H1 (cell line): ENCODE measurements at regions not wholly inside any gene's neighbourhood (a gene's known extent, or its start where the extent isn't known, plus 50 kb on each side); places are given as distances from the start of the nearest gene placed in this dataset.

ENCODE experiments used
- CTCF ChIA-PET: fragments of 300-600 bp; sonication (Branson Sonifier 250); formaldehyde crosslinking; loops from one replicate; lab custom pipeline; 2021; ENCODE audit not compliant: partially characterized antibody; lab: Charles Lee
- POLR2A ChIA-PET: fragments of 300-600 bp; sonication (Branson Sonifier 250); formaldehyde crosslinking; loops from one replicate; lab custom pipeline; 2021; ENCODE audit warnings: inconsistent platforms; ENCODE audit not compliant: partially characterized antibody; lab: Charles Lee
- DNase-seq, 2 experiments: peaks; one replicate each; pipeline versions ENCODE4 v3.0.0 to v3.0.0-alpha.2; 2010 to 2022; ENCODE audit warnings: low spot score in 2 of 2, low read depth in 1 of 2, mixed read lengths in 1 of 2
- FAIRE-seq: peaks from 2 replicates; lab custom pipeline; 2011; peaks lifted over from hg19 to GRCh38; lab: Jason Lieb, UNC
- H2AFZ ChIP-seq: 2 replicates; pipeline ENCODE4 v1.8.1; 2012; ENCODE audit warnings: low read length, inconsistent platforms
- H2AK5ac ChIP-seq: 2 replicates; pipeline ENCODE4 v1.6.1; 2013; ENCODE audit warnings: low read depth, low read length
- H2BK120ac ChIP-seq: replicated peaks from 2 replicates; pipeline ENCODE3; 2013; ENCODE audit warnings: low read depth, low read length, inconsistent platforms
- H2BK12ac ChIP-seq: 2 replicates; pipeline ENCODE4 v1.6.1; 2013; ENCODE audit warnings: low read depth, low read length
- H2BK15ac ChIP-seq: 2 replicates; pipeline ENCODE4 v1.6.1; 2013; ENCODE audit warnings: low read length
- H2BK20ac ChIP-seq: 2 replicates; pipeline ENCODE4 v1.6.1; 2013; ENCODE audit warnings: low read length
- H2BK5ac ChIP-seq: 2 replicates; pipeline ENCODE4 v1.6.1; 2013; ENCODE audit warnings: low read depth, low read length
- H3K14ac ChIP-seq: 2 replicates; pipeline ENCODE4 v1.6.1; 2013; ENCODE audit warnings: inconsistent platforms; ENCODE audit not compliant: insufficient read length
- H3K18ac ChIP-seq: 2 replicates; pipeline ENCODE4 v1.6.1; 2013; ENCODE audit warnings: low read length; ENCODE audit errors: extremely low read depth
- H3K23ac ChIP-seq: 2 replicates; pipeline ENCODE4 v1.6.1; 2013; ENCODE audit warnings: inconsistent platforms; ENCODE audit not compliant: insufficient read length
- H3K23me2 ChIP-seq: 2 replicates; pipeline ENCODE4 v1.6.1; 2013; ENCODE audit warnings: low read depth, low read length
- H3K27ac ChIP-seq: 2 replicates; pipeline ENCODE4 v1.6.1; 2011; ENCODE audit warnings: low read depth, low read length, inconsistent platforms
- H3K27me3 ChIP-seq, 4 experiments: replicated peaks in 1 of 4; 1 replicate in 1 of 4; 2 replicates in 3 of 4; pipeline versions ENCODE4 v1.6.1 to v1.8.1; 2011 to 2013; ENCODE audit warnings: low read length in 3 of 4, mild to moderate bottlenecking in 3 of 4, inconsistent platforms in 2 of 4, mixed read lengths in 2 of 4, moderate library complexity in 1 of 4; ENCODE audit not compliant: control insufficient read depth in 3 of 4, insufficient read depth in 3 of 4; ENCODE audit errors: extremely low read depth in 1 of 4
- H3K36me3 ChIP-seq, 4 experiments: 2 replicates each; pipeline versions ENCODE4 v1.6.1 to v1.8.1; 2011 to 2013; ENCODE audit warnings: mild to moderate bottlenecking in 4 of 4, low read length in 3 of 4, moderate library complexity in 2 of 4, control low read depth in 1 of 4, inconsistent platforms in 1 of 4; ENCODE audit not compliant: insufficient read depth in 4 of 4, control insufficient read depth in 2 of 4
- H3K4ac ChIP-seq: replicated peaks from 2 replicates; pipeline ENCODE3; 2013; ENCODE audit warnings: low read length, low read depth, mixed read lengths, inconsistent platforms; ENCODE audit not compliant: insufficient read length
- H3K4me1 ChIP-seq, 4 experiments: replicated peaks in 1 of 4; 1 replicate in 1 of 4; 2 replicates in 3 of 4; pipeline versions ENCODE4 v1.6.1 to v1.8.1; 2011 to 2013; ENCODE audit warnings: low read length in 3 of 4, inconsistent platforms in 2 of 4, mixed read lengths in 1 of 4; ENCODE audit not compliant: insufficient read depth in 4 of 4, control insufficient read depth in 3 of 4
- H3K4me2 ChIP-seq, 2 experiments: 2 replicates each; pipeline versions ENCODE4 v1.6.1 to v1.8.1; 2011 to 2013; ENCODE audit warnings: low read depth in 2 of 2, low read length in 2 of 2, control low read depth in 1 of 2, inconsistent platforms in 1 of 2, mild to moderate bottlenecking in 1 of 2; ENCODE audit not compliant: insufficient read depth in 1 of 2
- H3K4me3 ChIP-seq, 4 experiments: fragments of 200-600, 300-600 bp in 1 of 4; sonication (generic), shearing (Covaris generic), sonication (Bioruptor Twin) in 1 of 4; 2 replicates each; pipeline versions ENCODE4 v1.5.1 to v1.8.1; 2011 to 2016; ENCODE audit warnings: low read length in 4 of 4, low read depth in 3 of 4, control low read depth in 2 of 4, inconsistent platforms in 2 of 4, mild to moderate bottlenecking in 2 of 4, mixed read lengths in 1 of 4, moderate library complexity in 1 of 4; ENCODE audit not compliant: insufficient read depth in 2 of 4; ENCODE audit errors: extremely low read depth in 1 of 4
- H3K56ac ChIP-seq: replicated peaks from 2 replicates; pipeline ENCODE3; 2013; ENCODE audit warnings: low read depth, mild to moderate bottlenecking, mixed read lengths, low read length, inconsistent platforms; ENCODE audit not compliant: insufficient read length
- H3K79me1 ChIP-seq: 2 replicates; pipeline ENCODE4 v1.6.1; 2013; ENCODE audit warnings: low read depth, low read length, control low read depth
- H3K79me2 ChIP-seq, 2 experiments: 2 replicates each; pipeline versions ENCODE4 v1.6.1 to v1.8.1; 2012 to 2013; ENCODE audit warnings: low read length in 2 of 2, mild to moderate bottlenecking in 2 of 2, inconsistent platforms in 1 of 2; ENCODE audit not compliant: insufficient read depth in 2 of 2, control insufficient read depth in 1 of 2
- H3K9ac ChIP-seq, 4 experiments: replicated peaks in 1 of 4; 1 replicate in 1 of 4; 2 replicates in 3 of 4; pipeline versions ENCODE4 v1.6.1 to v1.8.1; 2011 to 2013; ENCODE audit warnings: low read depth in 3 of 4, low read length in 3 of 4, control low read depth in 2 of 4, mild to moderate bottlenecking in 2 of 4, moderate library complexity in 2 of 4, inconsistent platforms in 1 of 4; ENCODE audit errors: extremely low read depth in 1 of 4
- H3K9me3 ChIP-seq, 2 experiments: 2 replicates each; pipeline versions ENCODE4 v1.6.1 to v1.8.1; 2012 to 2013; ENCODE audit warnings: mild to moderate bottlenecking in 2 of 2, moderate library complexity in 2 of 2, control low read depth in 1 of 2, inconsistent platforms in 1 of 2, low read depth in 1 of 2, low read length in 1 of 2, mixed read lengths in 1 of 2; ENCODE audit not compliant: insufficient read depth in 2 of 2
- H4K20me1 ChIP-seq, 2 experiments: replicated peaks in 1 of 2; 2 replicates each; pipeline versions ENCODE3 to v1.8.1; 2011 to 2013; ENCODE audit warnings: inconsistent platforms in 2 of 2, low read length in 2 of 2, mild to moderate bottlenecking in 1 of 2; ENCODE audit not compliant: insufficient read depth in 2 of 2, control insufficient read depth in 1 of 2
- H4K5ac ChIP-seq: 2 replicates; pipeline ENCODE4 v1.6.1; 2013; ENCODE audit warnings: low read length, low read depth, mixed read lengths, inconsistent platforms; ENCODE audit not compliant: insufficient read length
- H4K8ac ChIP-seq: 2 replicates; pipeline ENCODE4 v1.8.0; 2013; ENCODE audit warnings: mild to moderate bottlenecking, moderate library complexity, low read length, inconsistent platforms; ENCODE audit not compliant: insufficient read depth; ENCODE audit errors: extremely low read depth
- H4K91ac ChIP-seq: replicated peaks from 2 replicates; pipeline ENCODE3; 2013; ENCODE audit warnings: low read length, mixed read lengths, inconsistent platforms; ENCODE audit not compliant: insufficient read length
- ASH2L ChIP-seq: fragments of 200-600, 300-600 bp; sonication (generic); IDR thresholded peaks from one replicate; pipeline ENCODE4 v1.7.1; 2017; ENCODE audit warnings: low read length
- CTBP2 ChIP-seq: IDR thresholded peaks from 2 replicates; pipeline ENCODE4 v1.7.0; 2011; ENCODE audit warnings: borderline replicate concordance, mild to moderate bottlenecking, moderate library complexity, mixed read lengths, low read length; ENCODE audit not compliant: insufficient read depth, insufficient read length
- EP300 ChIP-seq, 2 experiments: IDR thresholded peaks; 1 replicate in 1 of 2; 2 replicates in 1 of 2; pipeline ENCODE4 v1.6.1; 2011 to 2012; ENCODE audit warnings: low read depth in 2 of 2, low read length in 2 of 2, mild to moderate bottlenecking in 2 of 2, borderline replicate concordance in 1 of 2, inconsistent platforms in 1 of 2, moderate library complexity in 1 of 2
- HDAC6 ChIP-seq: IDR thresholded peaks from one replicate; pipeline ENCODE4 v1.7.1; 2012; ENCODE audit warnings: low read depth, mild to moderate bottlenecking, inconsistent platforms, low read length, moderate library complexity
- JUN ChIP-seq: IDR thresholded peaks from 2 replicates; pipeline ENCODE4 v1.6.1; 2011; ENCODE audit warnings: low read depth, mild to moderate bottlenecking, improper control_type of control experiment, low read length
- KDM4A ChIP-seq: IDR thresholded peaks from one replicate; pipeline ENCODE4 v1.7.1; 2012; ENCODE audit warnings: low read depth, mild to moderate bottlenecking, moderate library complexity, low read length, inconsistent platforms; ENCODE audit not compliant: severe bottlenecking
- RBBP5 ChIP-seq: IDR thresholded peaks from 2 replicates; pipeline ENCODE4 v1.7.1; 2012; ENCODE audit warnings: low read depth, mild to moderate bottlenecking, inconsistent platforms, low read length, moderate library complexity, borderline replicate concordance
- RNF2 ChIP-seq: fragments of 200-900, 300-1000 bp; sonication (generic); IDR thresholded peaks from 2 replicates; pipeline ENCODE4 v1.7.1; 2016; ENCODE audit warnings: borderline replicate concordance, low read depth, mild to moderate bottlenecking, antibody characterized with exemption, low read length; ENCODE audit not compliant: poor library complexity, severe bottlenecking; ENCODE audit errors: missing control alignments
- SP2 ChIP-seq: IDR thresholded peaks from 2 replicates; pipeline ENCODE4 v1.6.1; 2012; ENCODE audit warnings: mild to moderate bottlenecking, low read length, inconsistent platforms
- TAF1 ChIP-seq: IDR thresholded peaks from 2 replicates; pipeline ENCODE4 v1.6.1; 2011; ENCODE audit warnings: mild to moderate bottlenecking, low read depth, low read length
- WGBS, 2 experiments: shearing (Covaris generic) in 1 of 2; methylation state at CpG; one replicate each; pipeline versions ENCODE4 v1.1.6 to v1.1.7; 2013 to 2015; ENCODE audit warnings: low lambda C conversion rate in 2 of 2, mixed read lengths in 2 of 2, inconsistent platforms in 1 of 2, low coverage in 1 of 2, missing lambda C conversion rate in 1 of 2; ENCODE audit not compliant: insufficient replicate concordance in 2 of 2, insufficient coverage in 1 of 2, insufficient read length in 1 of 2; ENCODE audit errors: extremely low coverage in 1 of 2, missing lambda C conversion rate in 1 of 2; 5-methylcytosine and 5-hydroxymethylcytosine counted together
- TF ChIP-seq, protein P1 (sequence below), 3 experiments: IDR thresholded peaks; 1 replicate in 2 of 3; 2 replicates in 1 of 3; pipeline versions ENCODE4 v1.5.1 to v1.6.1; 2011; ENCODE audit warnings: low read length in 3 of 3, mild to moderate bottlenecking in 3 of 3, inconsistent platforms in 2 of 3, low read depth in 1 of 3, moderate library complexity in 1 of 3; ENCODE audit not compliant: insufficient read depth in 1 of 3; ENCODE audit errors: control extremely low read depth in 1 of 3

DNA sequence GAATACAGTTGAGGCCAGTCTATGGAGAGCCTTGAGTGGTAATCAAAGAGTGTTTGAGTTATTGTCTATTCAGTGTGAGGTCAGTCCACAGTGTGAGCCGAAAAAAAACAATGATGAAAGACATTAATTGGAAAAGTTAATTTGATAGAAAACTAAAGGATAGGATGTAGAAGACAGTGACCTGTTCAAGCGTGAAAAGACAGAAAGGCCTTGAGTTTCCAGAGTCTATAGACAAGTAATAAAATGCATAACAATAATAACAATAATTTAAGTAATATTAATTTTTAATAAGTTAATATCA is 90.4 kb downstream of the SLC30A10 start:
- H3K4ac ChIP-seq, result no peak overlapping the region
- H3K27ac ChIP-seq, result no peak overlapping the region
- no peak overlapping the region for H3K14ac ChIP-seq
- no peak overlapping the region for H2BK12ac ChIP-seq
- H2BK15ac ChIP-seq, result no peak overlapping the region
- 0 out of 2 replicates have a peak, but pooled peaks cover 3% of the 10 kb centered on the region for H3K23me2 ChIP-seq
- H3K27me3 ChIP-seq, result no peaks in the 10 kb centered on the region
- CTCF ChIA-PET, result interaction anchor here (0.6 to 1.7 kb wide), 7 partner anchors 114 to 916 kb away, joined by 3 to 5 read pairs (median 3); no protein-coding TSS in a partner anchor
- H3K4me3 ChIP-seq, result no peak overlapping the region
- H3K4me1 ChIP-seq, result peaks cover 3 to 17% (median 9%) of the 10 kb centered on the region in 4 experiments
- H3K56ac ChIP-seq, result no peak overlapping the region
- H3K36me3 ChIP-seq, result no peaks in the 10 kb centered on the region
- H3K18ac ChIP-seq, result no peak overlapping the region
- no peak overlapping the region for H4K8ac ChIP-seq
- no peaks in the 10 kb centered on the region for H3K79me1 ChIP-seq
- H3K9ac ChIP-seq, result no peak overlapping the region
- no peak overlapping the region for H2AFZ ChIP-seq
- H4K5ac ChIP-seq, result no peak overlapping the region
- H3K4me2 ChIP-seq, result no peak overlapping the region
- no peak overlapping the region for H2BK20ac ChIP-seq
- DNase-seq (no peak), FAIRE-seq (no peak)
- H4K20me1 ChIP-seq, result no peaks in the 10 kb centered on the region
- no peak overlapping the region for H2AK5ac ChIP-seq
- POLR2A ChIA-PET, result interaction anchor here (0.5 kb wide), 1 partner anchor 201 kb away, joined by 5 read pairs; no protein-coding TSS in a partner anchor
- no peak overlapping the region for H2BK5ac ChIP-seq
- no peaks in the 10 kb centered on the region; a peak in 1 of 4 replicates for H3K9me3 ChIP-seq
- WGBS, 2 experiments, result 66% methylated on average over 2 of the region's 2 CpGs; no CpG with 5 or more reads in 1 of the 2 experiments
- H2BK120ac ChIP-seq, result no peak overlapping the region
- H3K79me2 ChIP-seq, result no peaks in the 10 kb centered on the region
- H3K23ac ChIP-seq, result no peak overlapping the region
- H4K91ac ChIP-seq, result no peak overlapping the region
- no peak for TF ChIP-seq CTBP2
- TF ChIP-seq EP300 (IDR thresholded peaks at IDR 0.05; ENCODE audit: borderline replicate concordance in 1 of 2, low read depth in 2 of 2, low read length in 2 of 2), result no peak
- no peak for TF ChIP-seq ASH2L
- TF ChIP-seq RBBP5, result no peak
- TF ChIP-seq JUN, result no peak
- TF ChIP-seq SP2, result no peak
- TF ChIP-seq RNF2, result no peak
- no peak for TF ChIP-seq TAF1
- no peak for TF ChIP-seq HDAC6
- TF ChIP-seq, protein P1, sequence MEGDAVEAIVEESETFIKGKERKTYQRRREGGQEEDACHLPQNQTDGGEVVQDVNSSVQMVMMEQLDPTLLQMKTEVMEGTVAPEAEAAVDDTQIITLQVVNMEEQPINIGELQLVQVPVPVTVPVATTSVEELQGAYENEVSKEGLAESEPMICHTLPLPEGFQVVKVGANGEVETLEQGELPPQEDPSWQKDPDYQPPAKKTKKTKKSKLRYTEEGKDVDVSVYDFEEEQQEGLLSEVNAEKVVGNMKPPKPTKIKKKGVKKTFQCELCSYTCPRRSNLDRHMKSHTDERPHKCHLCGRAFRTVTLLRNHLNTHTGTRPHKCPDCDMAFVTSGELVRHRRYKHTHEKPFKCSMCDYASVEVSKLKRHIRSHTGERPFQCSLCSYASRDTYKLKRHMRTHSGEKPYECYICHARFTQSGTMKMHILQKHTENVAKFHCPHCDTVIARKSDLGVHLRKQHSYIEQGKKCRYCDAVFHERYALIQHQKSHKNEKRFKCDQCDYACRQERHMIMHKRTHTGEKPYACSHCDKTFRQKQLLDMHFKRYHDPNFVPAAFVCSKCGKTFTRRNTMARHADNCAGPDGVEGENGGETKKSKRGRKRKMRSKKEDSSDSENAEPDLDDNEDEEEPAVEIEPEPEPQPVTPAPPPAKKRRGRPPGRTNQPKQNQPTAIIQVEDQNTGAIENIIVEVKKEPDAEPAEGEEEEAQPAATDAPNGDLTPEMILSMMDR (IDR thresholded peaks at IDR 0.05; ENCODE audit: control extremely low read depth in 1 of 3, insufficient read depth in 1 of 3, low read depth in 1 of 3, low read length in 3 of 3), result no peak
- no peak for TF ChIP-seq KDM4A
